ENCODE measurements at regions not wholly inside any gene's neighbourhood (a gene's known extent, or its start where the extent isn't known, plus 50 kb on each side); places are given as distances from the start of the nearest gene placed in this dataset.

DNA sequence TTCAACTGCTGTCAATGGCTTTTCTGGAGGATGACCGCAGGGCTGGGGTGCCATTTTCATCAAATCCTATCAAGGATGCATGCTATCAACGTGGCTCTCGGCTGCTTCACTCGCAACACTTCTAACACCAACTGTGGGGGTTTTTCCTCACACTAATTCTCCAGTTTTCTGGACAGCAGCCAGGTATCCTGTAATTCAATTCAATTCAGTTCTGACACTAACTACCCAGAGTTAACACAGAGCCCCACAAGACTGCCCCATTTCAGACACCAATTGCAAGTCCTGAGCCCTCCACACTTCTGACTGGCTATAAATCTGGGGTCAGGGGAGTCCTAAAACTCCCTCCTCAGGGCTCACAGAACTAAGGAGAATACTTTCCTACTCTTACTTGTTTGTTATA, 55.3 kb upstream of the TMCC3 start:
- CTCF ChIA-PET: interaction anchor here (2.3 kb wide), 1 partner anchor 9 kb away, joined by 7 read pairs; no protein-coding TSS in a partner anchor
- peaks cover 5% of the 10 kb centered on the region for H3K27me3 ChIP-seq (ENCODE audit: control insufficient read depth, insufficient read depth, low read length)
- TF ChIP-seq, protein P1, sequence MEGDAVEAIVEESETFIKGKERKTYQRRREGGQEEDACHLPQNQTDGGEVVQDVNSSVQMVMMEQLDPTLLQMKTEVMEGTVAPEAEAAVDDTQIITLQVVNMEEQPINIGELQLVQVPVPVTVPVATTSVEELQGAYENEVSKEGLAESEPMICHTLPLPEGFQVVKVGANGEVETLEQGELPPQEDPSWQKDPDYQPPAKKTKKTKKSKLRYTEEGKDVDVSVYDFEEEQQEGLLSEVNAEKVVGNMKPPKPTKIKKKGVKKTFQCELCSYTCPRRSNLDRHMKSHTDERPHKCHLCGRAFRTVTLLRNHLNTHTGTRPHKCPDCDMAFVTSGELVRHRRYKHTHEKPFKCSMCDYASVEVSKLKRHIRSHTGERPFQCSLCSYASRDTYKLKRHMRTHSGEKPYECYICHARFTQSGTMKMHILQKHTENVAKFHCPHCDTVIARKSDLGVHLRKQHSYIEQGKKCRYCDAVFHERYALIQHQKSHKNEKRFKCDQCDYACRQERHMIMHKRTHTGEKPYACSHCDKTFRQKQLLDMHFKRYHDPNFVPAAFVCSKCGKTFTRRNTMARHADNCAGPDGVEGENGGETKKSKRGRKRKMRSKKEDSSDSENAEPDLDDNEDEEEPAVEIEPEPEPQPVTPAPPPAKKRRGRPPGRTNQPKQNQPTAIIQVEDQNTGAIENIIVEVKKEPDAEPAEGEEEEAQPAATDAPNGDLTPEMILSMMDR (IDR thresholded peaks at IDR 0.05; ENCODE audit: insufficient read depth, low read depth, low read length): no peak

DNA sequence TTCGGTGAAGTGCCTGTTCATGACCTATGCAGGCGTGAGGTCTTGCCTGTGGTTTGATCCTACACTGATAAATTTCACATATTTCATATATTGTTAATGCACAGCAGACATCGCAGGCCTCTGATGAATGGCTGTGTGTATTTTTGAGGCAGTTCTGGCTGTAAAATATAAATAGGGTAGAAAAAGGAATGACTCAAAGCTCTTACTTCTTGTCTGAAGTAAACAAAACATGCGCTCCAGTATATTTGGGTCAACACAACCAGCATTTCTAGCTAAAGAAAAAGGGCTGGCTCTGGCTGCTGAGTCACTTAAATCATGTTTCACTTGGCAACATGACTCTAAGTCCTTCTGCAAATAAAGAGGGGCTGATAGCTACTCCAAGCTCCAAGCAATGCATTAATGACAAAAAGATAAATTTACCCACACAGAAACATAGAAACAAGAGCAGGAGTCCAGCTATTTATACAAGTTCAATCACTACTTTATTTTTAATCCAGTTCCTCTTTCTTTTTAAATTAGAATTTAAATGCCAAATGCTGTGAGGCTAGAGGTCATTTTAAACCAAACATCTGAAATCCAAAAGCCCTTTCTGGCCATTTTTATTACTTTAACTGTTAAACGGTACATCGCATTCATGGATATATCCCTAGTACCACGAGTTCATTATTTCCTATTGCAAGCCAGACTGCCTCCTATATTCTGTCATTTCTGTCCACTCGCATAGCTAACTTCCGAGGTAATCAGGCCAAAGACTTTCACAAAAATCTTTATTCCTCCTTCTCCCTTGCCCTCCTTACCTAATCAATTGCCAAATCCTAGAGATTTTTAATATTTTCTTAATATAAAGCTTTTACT, 54.3 kb upstream of the TMCC3 start:
- peak; percentile 32 for DNase-seq (ENCODE audit: low read depth)
- Histone ChIP-seq H3K36me3 (ENCODE audit: control insufficient read depth, insufficient read depth, low read length) (no peaks in the 10 kb centered on the region), H3K4me3 (ENCODE audit: low read depth, low read length) (no peak overlapping the region), H3K27me3 (ENCODE audit: control insufficient read depth, insufficient read depth, low read length) (peaks cover 5% of the 10 kb centered on the region)
- ChIA-PET POLR2A (no interaction called here), CTCF (interaction anchor here (2.3 kb wide), 1 partner anchor 10 kb away, joined by 7 read pairs; no protein-coding TSS in a partner anchor)
- TF ChIP-seq, protein P1 (IDR thresholded peaks at IDR 0.05; ENCODE audit: insufficient read depth, low read depth, low read length): no peak

More for the DNA sequence above, 55.3 kb upstream of the TMCC3 start:
- DNase-seq (ENCODE audit: low read depth): no peak
- no peak overlapping the region for H3K4me3 ChIP-seq (ENCODE audit: low read depth, low read length)
- H3K36me3 ChIP-seq (ENCODE audit: control insufficient read depth, insufficient read depth, low read length): no peaks in the 10 kb centered on the region
- POLR2A ChIA-PET: no interaction called here

DNA sequence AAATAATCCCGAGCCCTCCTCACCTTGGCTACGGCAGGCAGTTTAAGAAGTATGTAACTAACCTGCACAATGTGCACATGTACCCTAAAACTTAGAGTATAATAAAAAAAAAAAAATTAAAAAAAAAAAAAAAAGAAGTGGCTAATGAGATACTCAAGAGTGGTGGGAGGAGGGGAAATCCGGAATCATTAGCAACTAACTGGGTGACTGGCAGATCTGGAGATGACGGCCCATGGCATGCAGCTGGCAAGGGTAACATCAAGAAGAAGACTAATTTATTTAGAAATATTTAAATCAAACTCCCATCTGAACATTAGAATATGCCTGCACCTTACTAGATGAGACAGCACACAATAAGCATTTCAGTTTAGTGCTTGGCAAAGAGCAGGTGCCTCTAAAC, 52.3 kb upstream of the TMCC3 start:
- ChIA-PET POLR2A (no interaction called here), CTCF (interaction anchor here (0.6 kb wide), 1 partner anchor 76 kb away, joined by 3 read pairs; no protein-coding TSS in a partner anchor)
- TF ChIP-seq, protein P1 (IDR thresholded peaks at IDR 0.05; ENCODE audit: insufficient read depth, low read depth, low read length): no peak
- no peak for DNase-seq (ENCODE audit: low read depth)
- Histone ChIP-seq H3K27me3 (ENCODE audit: control insufficient read depth, insufficient read depth, low read length) (peaks cover 5% of the 10 kb centered on the region; the same call in 1 of the 2 replicates), H3K36me3 (ENCODE audit: control insufficient read depth, insufficient read depth, low read length) (no peaks in the 10 kb centered on the region), H3K4me3 (ENCODE audit: low read depth, low read length) (no peak overlapping the region)

DNA sequence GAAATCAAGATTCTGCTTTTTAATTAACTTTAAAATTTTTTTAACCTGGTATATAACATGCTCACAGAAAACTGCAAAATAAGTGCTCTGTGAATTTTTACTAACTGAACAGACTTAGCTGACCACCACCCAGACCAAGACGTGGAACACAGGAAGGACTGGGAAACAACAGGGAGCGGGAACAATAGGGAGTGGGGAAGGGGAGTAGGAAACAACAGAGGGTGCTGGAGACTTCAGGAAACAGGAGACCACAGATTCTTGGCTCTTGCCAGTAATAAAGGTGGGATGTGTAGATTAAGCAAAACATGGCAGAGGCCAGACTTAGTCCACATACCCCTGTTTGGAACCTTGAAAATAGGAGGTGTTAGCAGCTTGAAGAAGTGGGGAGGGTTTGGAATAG, 51.4 kb upstream of the TMCC3 start:
- Histone ChIP-seq H3K36me3 (ENCODE audit: control insufficient read depth, insufficient read depth, low read length) (no peaks in the 10 kb centered on the region), H3K4me3 (ENCODE audit: low read depth, low read length) (no peak overlapping the region), H3K27me3 (ENCODE audit: control insufficient read depth, insufficient read depth, low read length) (peaks cover 5% of the 10 kb centered on the region; the same call in 1 of the 2 replicates)
- CTCF ChIA-PET: interaction anchor here (1.2 kb wide), 1 partner anchor 11 kb away, joined by 3 read pairs; no protein-coding TSS in a partner anchor
- DNase-seq (ENCODE audit: low read depth): no peak
- POLR2A ChIA-PET: no interaction called here
- TF ChIP-seq, protein P1 (IDR thresholded peaks at IDR 0.05; ENCODE audit: insufficient read depth, low read depth, low read length): no peak

DNA sequence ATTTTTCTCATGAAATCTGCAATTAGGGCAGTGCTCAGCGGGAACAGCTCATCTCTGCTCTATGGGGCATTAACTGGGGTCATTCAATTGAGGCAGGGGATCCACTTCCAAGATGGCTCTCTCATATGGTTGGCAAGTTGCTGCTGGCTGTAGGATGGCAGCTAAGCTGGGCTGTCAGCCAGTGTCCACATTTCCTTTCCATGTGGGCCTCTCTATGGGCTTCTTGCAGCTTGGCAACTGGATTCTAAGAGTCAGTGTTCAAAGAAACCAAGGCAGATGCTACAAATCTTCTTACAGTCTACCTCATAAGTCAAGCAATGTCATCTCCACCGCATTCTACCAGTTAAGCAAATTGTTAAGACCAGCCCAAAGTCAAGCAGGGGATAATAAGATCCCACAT, 50.3 kb upstream of the TMCC3 start:
- TF ChIP-seq, protein P1 (IDR thresholded peaks at IDR 0.05; ENCODE audit: insufficient read depth, low read depth, low read length): no peak
- no peak for DNase-seq (ENCODE audit: low read depth)
- ChIA-PET POLR2A (no interaction called here), CTCF (interaction anchor here (1.2 kb wide), 1 partner anchor 12 kb away, joined by 3 read pairs; no protein-coding TSS in a partner anchor)
- Histone ChIP-seq H3K4me3 (ENCODE audit: low read depth, low read length) (no peak overlapping the region), H3K27me3 (ENCODE audit: control insufficient read depth, insufficient read depth, low read length) (peaks cover 3% of the 10 kb centered on the region; the same call in 1 of the 2 replicates), H3K36me3 (ENCODE audit: control insufficient read depth, insufficient read depth, low read length) (no peaks in the 10 kb centered on the region)

Measured in BJ (cell line).